ENCODE measurements at regions not wholly inside any gene's neighbourhood (a gene's known extent, or its start where the extent isn't known, plus 50 kb on each side); places are given as distances from the start of the nearest gene placed in this dataset.
"Not testable (repeated sequence)": the region's sequence is repeated elsewhere in the genome, so short reads cannot be mapped to it uniquely, and the experiment has no call there.

- no peak overlapping the region for H3K4me3 ChIP-seq
- no peak overlapping the region for H3K27ac ChIP-seq
- DNase-seq (ENCODE audit: low spot score) = no peak
- TF ChIP-seq, protein P1, sequence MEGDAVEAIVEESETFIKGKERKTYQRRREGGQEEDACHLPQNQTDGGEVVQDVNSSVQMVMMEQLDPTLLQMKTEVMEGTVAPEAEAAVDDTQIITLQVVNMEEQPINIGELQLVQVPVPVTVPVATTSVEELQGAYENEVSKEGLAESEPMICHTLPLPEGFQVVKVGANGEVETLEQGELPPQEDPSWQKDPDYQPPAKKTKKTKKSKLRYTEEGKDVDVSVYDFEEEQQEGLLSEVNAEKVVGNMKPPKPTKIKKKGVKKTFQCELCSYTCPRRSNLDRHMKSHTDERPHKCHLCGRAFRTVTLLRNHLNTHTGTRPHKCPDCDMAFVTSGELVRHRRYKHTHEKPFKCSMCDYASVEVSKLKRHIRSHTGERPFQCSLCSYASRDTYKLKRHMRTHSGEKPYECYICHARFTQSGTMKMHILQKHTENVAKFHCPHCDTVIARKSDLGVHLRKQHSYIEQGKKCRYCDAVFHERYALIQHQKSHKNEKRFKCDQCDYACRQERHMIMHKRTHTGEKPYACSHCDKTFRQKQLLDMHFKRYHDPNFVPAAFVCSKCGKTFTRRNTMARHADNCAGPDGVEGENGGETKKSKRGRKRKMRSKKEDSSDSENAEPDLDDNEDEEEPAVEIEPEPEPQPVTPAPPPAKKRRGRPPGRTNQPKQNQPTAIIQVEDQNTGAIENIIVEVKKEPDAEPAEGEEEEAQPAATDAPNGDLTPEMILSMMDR (IDR thresholded peaks at IDR 0.05) = no peak
Observed at GRCh38 chr5:160491438-160491837, 69.8 kb downstream of the PTTG1 start.

DNA sequence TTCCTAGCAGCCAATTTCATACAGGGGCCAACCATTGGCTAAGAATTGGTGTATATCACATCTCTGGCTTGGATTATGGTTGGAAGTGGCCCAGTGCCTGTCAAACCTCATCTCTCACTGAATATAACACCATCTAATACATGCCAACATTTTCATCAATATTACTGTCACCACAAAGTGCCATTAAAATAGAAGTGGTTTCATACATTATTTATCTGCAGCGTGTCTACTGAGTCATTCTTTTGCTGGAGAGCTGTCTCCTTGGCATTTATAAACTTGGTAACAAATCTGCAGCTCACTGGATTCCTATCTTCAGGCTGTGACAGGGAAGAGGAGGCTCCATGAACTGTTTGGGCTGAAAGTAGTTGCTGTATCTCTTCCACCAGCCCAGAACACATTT is 70.9 kb downstream of the PTTG1 start:
- no peak overlapping the region for H3K4me3 ChIP-seq
- TF ChIP-seq, protein P1 (IDR thresholded peaks at IDR 0.05) = no peak
- H3K27ac ChIP-seq = no peak overlapping the region
- no peak for DNase-seq (ENCODE audit: low spot score)

DNA sequence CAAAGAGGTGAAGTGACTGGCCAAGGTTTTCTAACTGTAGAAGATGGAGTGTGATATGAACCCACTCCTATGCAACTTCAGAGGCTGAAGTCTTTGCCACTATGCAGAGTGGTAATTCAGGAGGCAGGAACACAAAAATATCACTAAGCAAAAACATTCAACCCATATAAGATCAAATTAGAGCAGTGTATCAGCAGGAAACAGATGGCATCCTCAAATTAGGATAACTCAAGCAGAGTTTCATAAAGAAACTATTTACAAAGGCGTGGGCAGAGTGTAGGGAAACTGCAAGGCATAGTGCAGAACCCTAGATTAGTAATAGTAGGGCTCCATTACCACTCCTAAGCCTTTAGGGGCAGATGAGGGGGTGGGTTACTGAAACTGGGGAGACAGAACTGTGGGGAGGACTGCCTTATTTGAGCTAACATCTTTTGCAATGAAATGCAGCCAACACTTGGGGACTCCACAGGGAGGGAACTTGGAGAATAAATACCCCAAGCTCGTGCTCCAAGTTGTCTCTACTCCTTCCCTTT is 72.2 kb downstream of the PTTG1 start:
- no peak for DNase-seq (ENCODE audit: low spot score)
- Histone ChIP-seq H3K27ac (no peak overlapping the region), H3K4me3 (no peak overlapping the region)
- TF ChIP-seq, protein P1 (IDR thresholded peaks at IDR 0.05) = no peak

- Histone ChIP-seq H3K4me3 (no peak overlapping the region), H3K27ac (no peak overlapping the region)
- DNase-seq (ENCODE audit: low spot score) = no peak
- TF ChIP-seq, protein P1 (IDR thresholded peaks at IDR 0.05) = no peak
Observed at GRCh38 chr5:160494451-160494850, 72.8 kb downstream of the PTTG1 start.

- H3K4me3 ChIP-seq = no peak overlapping the region
- TF ChIP-seq, protein P1 (IDR thresholded peaks at IDR 0.05) = no peak
- DNase-seq (ENCODE audit: low spot score) = no peak
- no peak overlapping the region for H3K27ac ChIP-seq
Observed at GRCh38 chr5:160496334-160496733, 74.7 kb downstream of the PTTG1 start.

- Histone ChIP-seq H3K27ac (no peak overlapping the region), H3K4me3 (no peak overlapping the region)
- TF ChIP-seq, protein P1 (IDR thresholded peaks at IDR 0.05) = no peak
- no peak for DNase-seq (ENCODE audit: low spot score)
Observed at GRCh38 chr5:160496784-160497183, 75.1 kb downstream of the PTTG1 start.

DNA sequence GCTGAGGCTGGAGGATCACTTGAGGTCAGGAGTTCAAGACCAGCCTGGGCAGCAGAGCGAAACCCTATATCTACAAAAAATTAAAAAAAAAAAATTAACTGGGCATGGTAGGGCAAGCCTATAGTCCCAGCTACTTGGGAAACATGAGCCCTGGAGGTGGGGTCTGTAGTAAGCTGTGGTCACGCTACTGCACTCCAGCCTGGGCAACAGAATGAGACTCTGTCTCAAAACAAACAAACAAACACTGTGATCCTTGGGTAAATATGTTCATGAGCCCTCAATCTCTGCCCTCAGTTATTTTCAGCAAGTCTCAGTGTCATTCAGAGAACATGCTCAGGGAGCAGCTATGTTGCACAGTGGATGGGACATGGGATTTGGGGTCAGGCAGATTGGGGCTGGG is 76.2 kb downstream of the PTTG1 start:
- DNase-seq (ENCODE audit: low spot score) = no peak
- H3K27ac ChIP-seq = no peak overlapping the region
- no peak overlapping the region for H3K4me3 ChIP-seq
- TF ChIP-seq, protein P1 (IDR thresholded peaks at IDR 0.05) = no peak

- H3K4me3 ChIP-seq; DNase-seq (ENCODE audit: low spot score): not testable (repeated sequence)
Observed at GRCh38 chr5:160498441-160499043, 76.9 kb downstream of the PTTG1 start.

More at GRCh38 chr5:160498441-160499043, 76.9 kb downstream of the PTTG1 start:
- H3K27ac ChIP-seq = not testable (repeated sequence)
